Muscle layer of colon (tissue), 2 donors: ENCODE measurements at regions not wholly inside any gene's neighbourhood (a gene's known extent, or its start where the extent isn't known, plus 50 kb on each side); places are given as distances from the start of the nearest gene placed in this dataset.

Source experiments
- H3K27ac ChIP-seq: one replicate; pipeline ENCODE4 v1.7.0; 2013; ENCODE audit warnings: low read depth, mild to moderate bottlenecking, low read length, moderate library complexity
- H3K27me3 ChIP-seq, 2 donors: one replicate each; pipeline ENCODE4 v1.7.0; 2013; ENCODE audit warnings: low read length in 2 of 2, mild to moderate bottlenecking in 2 of 2; ENCODE audit not compliant: insufficient read depth in 2 of 2, control insufficient read depth in 1 of 2
- H3K36me3 ChIP-seq: one replicate; pipeline ENCODE4 v1.7.0; 2013; ENCODE audit warnings: mild to moderate bottlenecking, low read length; ENCODE audit not compliant: insufficient read depth
- H3K4me1 ChIP-seq: one replicate; pipeline ENCODE4 v1.7.0; 2013; ENCODE audit warnings: mild to moderate bottlenecking, low read length; ENCODE audit not compliant: insufficient read depth
- H3K4me3 ChIP-seq, 2 donors: one replicate each; pipeline ENCODE4 v1.7.0; 2013; ENCODE audit warnings: low read length in 2 of 2, low read depth in 1 of 2, mild to moderate bottlenecking in 1 of 2, moderate library complexity in 1 of 2
- H3K9ac ChIP-seq: one replicate; pipeline ENCODE4 v1.7.0; 2013; ENCODE audit warnings: low read length
- H3K9me3 ChIP-seq: one replicate; pipeline ENCODE4 v1.7.0; 2013; ENCODE audit warnings: mild to moderate bottlenecking, low read length
- donor health status: abdominal sarcoma.
- donor health status: Adenocarcinoma of cecum.

GRCh38 chr11:19589567-19590260 is 122.9 kb upstream of the NAV2 start:
- Histone ChIP-seq H3K9me3 (no peaks in the 10 kb centered on the region), H3K9ac (no peak overlapping the region), H3K4me3 (no peak overlapping the region), H3K27ac (no peak overlapping the region), H3K36me3 (no peaks in the 10 kb centered on the region), H3K27me3 (no peaks in the 10 kb centered on the region), H3K4me1 (no peaks in the 10 kb centered on the region)

- Histone ChIP-seq H3K9ac (no peak overlapping the region), H3K36me3 (no peaks in the 10 kb centered on the region), H3K27ac (no peak overlapping the region), H3K27me3 (no peaks in the 10 kb centered on the region), H3K4me3 (no peak overlapping the region), H3K4me1 (no peaks in the 10 kb centered on the region), H3K9me3 (no peaks in the 10 kb centered on the region)
Measured at GRCh38 chr11:19587979-19588378, 124.7 kb upstream of the NAV2 start.

GRCh38 chr11:19580646-19581045 is 132.0 kb upstream of the NAV2 start:
- no peak overlapping the region for H3K4me3 ChIP-seq
- H3K4me1 ChIP-seq: peaks cover 49% of the 10 kb centered on the region
- H3K9ac ChIP-seq: no peak overlapping the region
- no peaks in the 10 kb centered on the region for H3K9me3 ChIP-seq
- H3K36me3 ChIP-seq: no peaks in the 10 kb centered on the region
- no peak overlapping the region for H3K27ac ChIP-seq
- no peaks in the 10 kb centered on the region for H3K27me3 ChIP-seq

- peak overlapping the region; percentile 82 for H3K27ac ChIP-seq
- no peak overlapping the region for H3K9ac ChIP-seq
- H3K9me3 ChIP-seq: no peaks in the 10 kb centered on the region
- H3K4me1 ChIP-seq: peaks cover 55% of the 10 kb centered on the region
- H3K27me3 ChIP-seq: no peaks in the 10 kb centered on the region
- H3K4me3 ChIP-seq: no peak overlapping the region
- no peaks in the 10 kb centered on the region for H3K36me3 ChIP-seq
Measured at GRCh38 chr11:19579957-19580356, 132.7 kb upstream of the NAV2 start.

GRCh38 chr11:19578871-19579270 is 133.8 kb upstream of the NAV2 start:
- H3K27me3 ChIP-seq: no peaks in the 10 kb centered on the region
- peak overlapping the region; percentile 82 for H3K27ac ChIP-seq
- H3K9ac ChIP-seq: peak overlapping the region; percentile 13
- peaks cover 66% of the 10 kb centered on the region for H3K4me1 ChIP-seq
- no peak overlapping the region for H3K4me3 ChIP-seq
- no peaks in the 10 kb centered on the region for H3K36me3 ChIP-seq
- H3K9me3 ChIP-seq: no peaks in the 10 kb centered on the region

- Histone ChIP-seq H3K36me3 (no peaks in the 10 kb centered on the region), H3K27ac (peak overlapping the region; percentile 89), H3K27me3 (no peaks in the 10 kb centered on the region), H3K9ac (peak overlapping the region; percentile 13), H3K4me1 (peaks cover 74% of the 10 kb centered on the region), H3K4me3 (no peak overlapping the region), H3K9me3 (no peaks in the 10 kb centered on the region)
Measured at GRCh38 chr11:19577976-19578619, 134.5 kb upstream of the NAV2 start.

GRCh38 chr11:19577391-19577975 is 135.2 kb upstream of the NAV2 start:
- H3K4me3 ChIP-seq: no peak overlapping the region
- H3K27ac ChIP-seq: peak overlapping the region; percentile 89
- no peaks in the 10 kb centered on the region for H3K9me3 ChIP-seq
- peaks cover 76% of the 10 kb centered on the region for H3K4me1 ChIP-seq
- no peaks in the 10 kb centered on the region for H3K36me3 ChIP-seq
- peak overlapping the region; percentile 10 for H3K9ac ChIP-seq
- H3K27me3 ChIP-seq: no peaks in the 10 kb centered on the region

- H3K27ac ChIP-seq: peak overlapping the region; percentile 89
- H3K4me3 ChIP-seq: no peak overlapping the region
- no peaks in the 10 kb centered on the region for H3K27me3 ChIP-seq
- H3K9me3 ChIP-seq: no peaks in the 10 kb centered on the region
- H3K9ac ChIP-seq: peak overlapping the region; percentile 10
- H3K4me1 ChIP-seq: peaks cover 76% of the 10 kb centered on the region
- H3K36me3 ChIP-seq: no peaks in the 10 kb centered on the region
Measured at GRCh38 chr11:19576903-19577302, 135.7 kb upstream of the NAV2 start.

GRCh38 chr11:19576054-19576453 is 136.6 kb upstream of the NAV2 start:
- Histone ChIP-seq H3K9ac (no peak overlapping the region), H3K4me1 (peaks cover 76% of the 10 kb centered on the region), H3K9me3 (no peaks in the 10 kb centered on the region), H3K4me3 (no peak overlapping the region), H3K27me3 (no peaks in the 10 kb centered on the region), H3K27ac (peak overlapping the region; percentile 89), H3K36me3 (no peaks in the 10 kb centered on the region)

- Histone ChIP-seq H3K27ac (no peak overlapping the region), H3K4me1 (peaks cover 70% of the 10 kb centered on the region), H3K9me3 (no peaks in the 10 kb centered on the region), H3K9ac (no peak overlapping the region), H3K27me3 (no peaks in the 10 kb centered on the region), H3K36me3 (no peaks in the 10 kb centered on the region), H3K4me3 (no peak overlapping the region)
Measured at GRCh38 chr11:19574916-19575315, 137.7 kb upstream of the NAV2 start.

GRCh38 chr11:19573666-19574065 is 139.0 kb upstream of the NAV2 start:
- Histone ChIP-seq H3K9ac (no peak overlapping the region), H3K9me3 (no peaks in the 10 kb centered on the region), H3K36me3 (no peaks in the 10 kb centered on the region), H3K4me1 (peaks cover 59% of the 10 kb centered on the region), H3K27me3 (no peaks in the 10 kb centered on the region), H3K27ac (no peak overlapping the region), H3K4me3 (no peak overlapping the region)
